ENCODE measurements at regions not wholly inside any gene's neighbourhood (a gene's known extent, or its start where the extent isn't known, plus 50 kb on each side); places are given as distances from the start of the nearest gene placed in this dataset.

- TF ChIP-seq ZNF121 (CRISPR knock-in tag; conservative IDR thresholded peaks at IDR 0.05) (no peak), RFX5 (IDR thresholded peaks at IDR 0.05; ENCODE audit: low read depth, low read length) (no peak), PTTG1 (tag; IDR thresholded peaks at IDR 0.05; ENCODE audit: low read depth) (no peak), ZNF324 (CRISPR knock-in tag; IDR thresholded peaks at IDR 0.05) (no peak)
Observed at GRCh38 chr12:67514502-67514901, 134.0 kb upstream of the DYRK2 start.

All from K562 (cell line).